DND-41 (cell line): ENCODE measurements at regions not wholly inside any gene's neighbourhood (a gene's known extent, or its start where the extent isn't known, plus 50 kb on each side); places are given as distances from the start of the nearest gene placed in this dataset.

Experiments
- ATAC-seq: fragments of 200-7000 bp; cut with Tn5 transposase; 3 replicates; pipeline ENCODE4 v1.9.1; 2021; ENCODE audit warnings: low read depth; ENCODE audit not compliant: insufficient read depth
- DNase-seq: peaks from one replicate; pipeline ENCODE4 v3.0.0-alpha.2; 2020
- H2AFZ ChIP-seq: 2 replicates; pipeline ENCODE4 v1.6.0; 2012; ENCODE audit warnings: low read depth, low read length
- H3K27ac ChIP-seq: 2 replicates; pipeline ENCODE4 v1.5.1; 2012; ENCODE audit warnings: low read length, inconsistent platforms
- H3K27me3 ChIP-seq: fragments of 200-600 bp; sonication (generic); 2 replicates; pipeline ENCODE4 v1.6.0; 2012; ENCODE audit warnings: low read length, mild to moderate bottlenecking, inconsistent platforms; ENCODE audit not compliant: insufficient read depth, poor library complexity
- H3K36me3 ChIP-seq: 2 replicates; pipeline ENCODE4 v1.5.1; 2012; ENCODE audit warnings: low read length, inconsistent platforms; ENCODE audit not compliant: insufficient read depth
- H3K4me1 ChIP-seq: 2 replicates; pipeline ENCODE4 v1.5.1; 2012; ENCODE audit warnings: mild to moderate bottlenecking, low read length; ENCODE audit not compliant: insufficient read depth
- H3K4me2 ChIP-seq: 2 replicates; pipeline ENCODE4 v1.6.0; 2012; ENCODE audit warnings: mild to moderate bottlenecking, moderate library complexity, low read length, inconsistent platforms; ENCODE audit not compliant: insufficient read depth
- H3K4me3 ChIP-seq, 2 experiments: fragments of 200-600 bp in 1 of 2; shearing (Covaris generic) in 1 of 2; 2 replicates each; pipeline ENCODE4 v1.5.1; 2012 to 2016; ENCODE audit warnings: inconsistent platforms in 2 of 2, low read length in 2 of 2, mild to moderate bottlenecking in 2 of 2, low read depth in 1 of 2, moderate library complexity in 1 of 2
- H3K79me2 ChIP-seq: 2 replicates; pipeline ENCODE4 v1.6.0; 2012; ENCODE audit warnings: low read length, inconsistent platforms; ENCODE audit not compliant: insufficient read depth
- H3K9ac ChIP-seq: 2 replicates; pipeline ENCODE4 v1.6.0; 2012; ENCODE audit warnings: low read depth, mild to moderate bottlenecking, inconsistent platforms, low read length, moderate library complexity
- H3K9me3 ChIP-seq: 2 replicates; pipeline ENCODE4 v1.5.1; 2012; ENCODE audit warnings: low read length, moderate library complexity, mild to moderate bottlenecking, inconsistent platforms; ENCODE audit not compliant: insufficient read depth, severe bottlenecking
- H4K20me1 ChIP-seq: 2 replicates; pipeline ENCODE4 v1.6.0; 2012; ENCODE audit warnings: low read length; ENCODE audit not compliant: insufficient read depth
- CTCF ChIP-seq: IDR thresholded peaks from 2 replicates; pipeline ENCODE4 v1.5.1; 2012; ENCODE audit warnings: borderline replicate concordance, low read length, moderate library complexity, mild to moderate bottlenecking; ENCODE audit not compliant: poor library complexity, severe bottlenecking; ENCODE audit errors: extremely low read depth
- EZH2 ChIP-seq: IDR thresholded peaks from 3 replicates; pipeline ENCODE4 v1.6.1; 2012; ENCODE audit warnings: borderline replicate concordance, low read depth, mild to moderate bottlenecking, moderate library complexity, low read length, inconsistent platforms; ENCODE audit not compliant: severe bottlenecking

- no peaks in the 10 kb centered on the region for H3K79me2 ChIP-seq
- no peak overlapping the region for H3K4me3 ChIP-seq
- no peaks in the 10 kb centered on the region for H3K9me3 ChIP-seq
- H3K4me2 ChIP-seq: no peak overlapping the region
- TF ChIP-seq EZH2: no peak
- no peak for TF ChIP-seq CTCF
- ATAC-seq (no peak), DNase-seq (no peak)
- no peak overlapping the region for H3K9ac ChIP-seq
- H3K4me1 ChIP-seq: no peaks in the 10 kb centered on the region
- H3K27ac ChIP-seq: no peak overlapping the region
- H4K20me1 ChIP-seq: no peaks in the 10 kb centered on the region
- no peak overlapping the region for H2AFZ ChIP-seq
- H3K36me3 ChIP-seq: no peaks in the 10 kb centered on the region
- no peaks in the 10 kb centered on the region for H3K27me3 ChIP-seq
Measured at GRCh38 chr4:14446904-14447303, 555.4 kb upstream of the CPEB2 start.

DNA sequence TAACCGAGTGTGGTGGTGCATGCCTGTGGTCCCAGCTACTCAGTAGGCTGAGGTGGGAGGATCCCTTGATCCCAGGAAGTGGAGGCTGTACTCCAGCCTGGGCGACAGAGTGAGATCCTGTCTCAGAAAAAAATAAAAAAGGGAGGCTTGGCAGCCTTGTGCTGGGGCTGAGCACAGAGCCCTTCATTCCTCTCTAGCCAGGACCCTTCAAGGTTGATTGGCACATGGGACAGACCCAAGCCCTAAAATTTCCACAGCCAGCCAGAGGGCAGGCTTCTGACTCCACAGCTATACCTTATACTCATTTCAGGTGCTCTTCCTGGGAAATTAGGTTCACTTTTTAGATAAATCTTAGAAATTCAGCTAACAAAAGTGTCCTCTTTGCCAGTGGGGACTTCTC is 553.0 kb upstream of the CPEB2 start:
- H3K4me2 ChIP-seq: no peak overlapping the region
- H3K9ac ChIP-seq: no peak overlapping the region
- H3K4me1 ChIP-seq: no peaks in the 10 kb centered on the region
- no peaks in the 10 kb centered on the region for H3K9me3 ChIP-seq
- H3K27ac ChIP-seq: no peak overlapping the region
- no peaks in the 10 kb centered on the region for H3K27me3 ChIP-seq
- H3K36me3 ChIP-seq: no peaks in the 10 kb centered on the region
- no peaks in the 10 kb centered on the region for H4K20me1 ChIP-seq
- no peak overlapping the region for H3K4me3 ChIP-seq
- no peak overlapping the region for H2AFZ ChIP-seq
- DNase-seq (no peak), ATAC-seq (no peak)
- H3K79me2 ChIP-seq: no peaks in the 10 kb centered on the region
- TF ChIP-seq EZH2 (no peak), CTCF (no peak)

DNA sequence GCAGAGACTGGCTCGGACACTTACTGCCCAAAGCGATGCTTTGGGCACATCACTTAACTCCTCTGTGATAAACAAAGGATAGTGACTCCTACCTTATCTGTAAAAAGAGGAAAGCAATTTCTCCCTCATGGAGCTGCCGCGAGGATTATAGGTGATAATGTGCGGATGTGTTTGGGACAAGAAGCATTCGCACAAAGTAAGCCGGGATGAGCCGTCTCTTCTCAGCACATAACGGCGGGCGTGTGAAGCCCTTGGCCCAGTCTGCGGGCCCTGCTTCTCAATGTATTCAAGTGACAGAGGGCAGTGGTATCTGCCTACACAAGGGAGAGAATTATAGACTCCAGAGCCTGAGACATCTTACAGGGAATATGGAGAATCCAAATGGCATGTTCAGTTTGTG is 550.3 kb upstream of the CPEB2 start:
- H3K27ac ChIP-seq: no peak overlapping the region
- H3K9me3 ChIP-seq: no peaks in the 10 kb centered on the region
- DNase-seq: no peak
- H3K79me2 ChIP-seq: no peaks in the 10 kb centered on the region
- ATAC-seq: no peak
- TF ChIP-seq EZH2 (no peak), CTCF (no peak)
- H3K27me3 ChIP-seq: no peaks in the 10 kb centered on the region
- no peak overlapping the region for H2AFZ ChIP-seq
- no peaks in the 10 kb centered on the region for H4K20me1 ChIP-seq
- H3K36me3 ChIP-seq: no peaks in the 10 kb centered on the region
- H3K4me1 ChIP-seq: no peaks in the 10 kb centered on the region
- no peak overlapping the region for H3K4me2 ChIP-seq
- no peak overlapping the region for H3K9ac ChIP-seq
- H3K4me3 ChIP-seq: no peak overlapping the region

DNA sequence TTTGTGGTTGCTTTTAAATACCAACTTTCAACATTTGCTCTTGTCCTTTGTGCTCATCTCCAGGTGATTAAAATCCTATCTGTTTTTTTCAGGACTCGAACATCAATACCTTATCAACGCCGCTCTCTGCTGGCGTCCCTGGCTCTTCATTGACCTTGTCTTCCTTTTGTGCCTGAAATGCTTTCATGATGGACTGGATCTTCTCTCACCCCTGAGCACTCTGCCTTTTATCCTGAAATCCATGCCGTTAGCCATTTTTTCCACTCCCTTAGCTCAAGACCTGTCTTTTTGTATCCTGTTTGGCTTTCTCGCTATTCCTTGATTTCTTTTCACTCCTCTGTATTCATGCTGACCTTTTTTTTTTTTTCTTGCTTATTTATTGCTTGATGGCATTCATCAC is 549.5 kb upstream of the CPEB2 start:
- Histone ChIP-seq H4K20me1 (no peaks in the 10 kb centered on the region), H2AFZ (no peak overlapping the region), H3K9me3 (no peaks in the 10 kb centered on the region), H3K79me2 (no peaks in the 10 kb centered on the region), H3K4me3 (no peak overlapping the region), H3K4me2 (no peak overlapping the region), H3K9ac (no peak overlapping the region), H3K4me1 (no peaks in the 10 kb centered on the region), H3K27me3 (no peaks in the 10 kb centered on the region), H3K27ac (no peak overlapping the region), H3K36me3 (no peaks in the 10 kb centered on the region)
- ATAC-seq (no peak), DNase-seq (no peak)
- no peak for TF ChIP-seq CTCF
- no peak for TF ChIP-seq EZH2
